ENCODE measurements at regions not wholly inside any gene's neighbourhood (a gene's known extent, or its start where the extent isn't known, plus 50 kb on each side); places are given as distances from the start of the nearest gene placed in this dataset.

DNA sequence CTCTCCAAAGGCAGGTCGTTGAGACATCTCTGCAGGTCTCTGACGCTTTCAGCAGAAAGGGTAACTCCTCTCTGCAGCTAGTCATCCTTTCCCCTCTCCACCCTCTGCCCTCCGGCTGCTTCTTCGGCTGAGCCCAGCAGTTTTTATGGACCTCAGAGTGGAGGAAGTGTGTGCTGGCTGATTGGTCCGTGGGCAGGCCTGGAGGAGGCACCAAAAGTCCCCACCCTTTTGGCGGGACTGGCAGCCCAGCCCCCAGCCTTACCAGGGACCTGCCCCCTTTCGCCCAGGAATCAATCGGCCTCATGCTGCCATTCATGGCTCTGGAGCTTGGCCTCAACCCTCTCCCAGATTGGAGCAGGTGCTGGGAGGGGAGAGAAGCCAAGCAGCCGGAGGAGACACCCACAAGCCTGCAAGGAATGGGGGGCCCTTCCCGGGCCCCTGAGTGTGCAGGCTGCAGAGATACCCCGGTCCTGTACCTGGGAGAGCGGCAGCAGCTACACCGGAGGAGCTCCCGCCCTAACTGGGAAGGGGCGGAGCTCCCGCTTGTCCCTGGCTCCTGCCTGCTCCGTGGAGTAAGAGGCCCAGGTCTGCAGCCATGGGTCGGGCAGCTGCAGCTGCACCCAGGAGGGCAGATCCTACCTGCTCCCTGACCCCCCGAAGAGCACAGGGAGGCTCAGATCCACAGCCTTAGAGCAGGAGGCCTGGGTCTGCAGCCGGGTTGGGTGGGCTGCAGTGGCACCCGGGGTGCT, 170.3 kb upstream of the SOX4 start:
- DNase-seq: no peak

DNA sequence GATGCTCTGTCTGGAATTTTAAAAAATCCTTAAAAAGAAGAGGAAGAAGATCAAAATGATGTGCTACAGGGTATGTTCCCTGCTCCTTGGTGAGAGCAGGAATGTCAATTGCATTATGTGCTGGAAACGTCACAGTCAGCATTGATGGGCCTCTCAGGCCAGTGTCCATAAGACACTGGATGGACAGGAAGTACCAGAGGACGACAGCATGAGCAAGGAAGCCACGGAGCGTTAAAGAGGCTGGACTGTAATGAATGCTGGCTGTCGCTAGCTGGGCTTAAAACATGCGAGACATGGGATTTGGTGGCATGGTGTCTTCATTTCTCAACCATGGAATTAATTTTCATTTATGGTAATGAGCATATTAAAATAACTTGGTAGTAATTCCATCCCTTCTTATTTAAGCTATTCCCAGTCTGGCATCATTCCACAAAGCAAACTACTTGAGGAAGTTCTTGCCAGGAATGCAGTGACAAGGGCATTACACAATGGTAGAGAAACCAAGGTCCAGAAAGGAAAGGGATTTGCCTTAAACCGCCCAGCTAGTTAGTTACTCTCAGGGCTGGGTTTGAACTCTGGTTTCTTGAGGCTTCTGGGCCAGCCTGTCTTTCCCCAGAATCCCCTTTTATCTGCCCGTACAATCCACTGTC, 166.6 kb upstream of the SOX4 start:
- no peak for DNase-seq

DNA sequence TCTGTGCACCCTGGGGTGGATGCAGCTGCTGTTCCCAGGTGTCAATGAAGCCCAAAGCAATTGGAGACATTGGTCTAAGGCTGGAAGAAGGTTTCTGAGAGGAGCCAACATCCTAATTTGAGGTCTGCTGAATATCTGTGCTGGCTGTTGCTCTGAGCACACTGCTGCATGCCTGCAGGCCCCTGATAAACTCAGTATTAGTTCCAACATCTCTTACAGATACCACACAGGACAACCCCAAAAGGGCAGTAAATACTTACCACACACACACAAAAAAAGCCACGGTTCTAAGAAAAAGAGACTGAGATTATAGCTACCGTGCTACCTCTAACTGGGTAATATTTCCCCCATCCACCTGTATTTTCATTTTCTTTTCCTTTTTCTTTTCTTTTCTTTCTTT, 164.3 kb upstream of the SOX4 start:
- DNase-seq: no peak

DNA sequence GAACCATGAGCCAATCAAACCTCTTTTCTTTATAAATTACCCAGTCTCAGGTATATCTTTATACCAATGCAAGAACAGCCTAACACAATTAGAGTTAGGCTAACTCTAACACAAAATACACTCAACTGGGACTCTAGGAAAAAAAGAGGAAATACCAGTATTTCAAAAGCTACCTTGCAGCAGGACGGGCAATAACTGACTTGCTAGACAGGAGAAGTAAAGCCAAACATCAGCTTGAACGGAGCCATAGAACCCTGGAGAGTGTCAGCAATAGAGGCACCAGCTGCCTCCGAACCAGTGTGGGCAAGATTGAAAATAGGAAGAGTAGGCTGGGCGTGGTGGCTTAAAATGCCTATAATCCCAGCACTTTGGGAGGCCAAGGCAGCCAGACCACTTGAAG, 162.0 kb upstream of the SOX4 start:
- no peak for DNase-seq

DNA sequence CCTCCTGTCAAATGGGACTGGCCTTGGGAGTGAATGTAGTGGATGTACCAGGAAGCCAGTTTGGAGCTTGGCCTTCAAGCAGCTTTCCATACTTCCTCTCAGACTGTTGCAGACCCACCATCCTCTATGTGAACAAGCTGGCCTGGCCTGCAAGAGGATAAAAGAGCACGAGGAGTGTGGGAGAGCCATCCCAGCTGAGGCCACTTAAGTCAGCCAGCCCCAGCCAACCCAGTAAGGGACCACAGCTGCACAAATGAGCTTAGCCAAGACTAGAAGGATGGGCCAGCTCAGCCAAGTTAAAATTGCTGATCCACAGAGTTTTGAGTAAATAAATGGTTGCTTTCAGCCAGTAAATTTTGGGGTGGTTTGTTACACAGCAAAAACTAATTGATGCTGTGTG, 156.9 kb upstream of the SOX4 start:
- no peak for DNase-seq

DNA sequence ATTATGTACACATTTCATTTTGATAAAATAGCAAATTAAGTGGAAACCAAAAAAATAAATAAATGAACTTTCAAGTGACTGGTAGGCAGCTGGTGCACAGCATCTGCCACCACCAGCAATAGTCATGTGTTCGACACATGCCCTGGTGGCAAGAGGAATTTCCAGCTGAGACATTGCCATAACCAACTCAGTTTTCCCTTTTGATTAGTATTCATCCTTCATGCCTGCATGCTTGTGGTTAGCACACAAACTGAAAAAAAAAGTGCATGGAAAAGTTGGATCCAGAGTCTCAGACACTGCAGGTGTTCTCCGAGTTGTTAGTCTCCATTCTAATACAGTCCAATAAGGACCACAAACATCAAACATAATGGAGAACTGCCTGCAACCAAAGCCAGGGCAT, 156.0 kb upstream of the SOX4 start:
- no peak for DNase-seq

DNA sequence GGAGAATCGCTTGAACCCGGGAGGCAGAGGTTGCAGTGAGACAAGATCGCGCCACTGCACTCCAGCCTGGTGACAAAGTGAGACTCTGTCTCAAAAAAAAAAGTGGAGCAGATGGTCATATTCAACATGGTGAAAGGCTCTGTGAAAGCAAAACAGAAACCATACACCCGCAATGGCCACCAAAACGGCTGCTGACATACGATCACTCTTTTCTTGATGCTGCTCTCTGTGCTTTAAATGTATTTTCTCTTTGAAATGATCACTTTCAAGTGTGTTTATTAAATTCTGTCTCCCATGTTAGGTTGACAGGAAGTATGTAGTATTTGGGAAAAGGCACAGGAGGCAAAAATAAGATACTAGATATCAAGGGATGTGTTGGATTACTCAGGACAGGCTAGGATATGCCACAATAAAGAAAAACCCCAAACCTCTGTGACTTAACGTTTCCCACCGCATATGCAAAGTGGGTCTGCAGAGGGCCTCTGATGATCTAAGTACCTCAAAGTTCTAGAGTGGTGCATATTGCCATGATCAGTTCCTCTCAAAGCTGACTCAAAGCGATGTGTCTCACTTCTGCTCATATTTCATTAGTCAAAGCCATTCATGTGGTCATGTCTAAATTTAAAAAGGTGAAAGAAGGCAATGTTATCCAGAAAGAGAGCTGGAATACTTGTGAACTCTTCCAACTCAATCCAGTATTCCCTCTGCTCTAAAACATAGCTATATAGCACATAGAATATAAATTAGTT, 155.1 kb upstream of the SOX4 start:
- DNase-seq: no peak

DNA sequence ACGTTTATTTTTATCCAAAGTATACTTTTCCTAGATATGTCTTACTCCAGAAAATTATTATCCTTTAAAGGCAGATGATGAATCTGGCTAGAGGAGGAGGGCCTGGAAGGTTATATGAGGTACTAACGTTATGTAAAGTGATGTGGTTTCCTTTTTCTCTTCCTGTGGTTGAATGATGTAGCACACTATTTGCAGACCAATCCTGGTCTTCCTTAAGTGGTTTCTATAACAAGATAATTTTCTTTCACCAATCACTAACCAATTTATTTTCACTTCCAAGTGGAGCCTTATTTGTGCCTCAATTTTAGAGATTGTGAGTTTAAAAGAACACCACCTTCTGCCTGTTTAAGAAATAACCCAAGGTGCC, 154.6 kb upstream of the SOX4 start:
- no peak for DNase-seq

DNA sequence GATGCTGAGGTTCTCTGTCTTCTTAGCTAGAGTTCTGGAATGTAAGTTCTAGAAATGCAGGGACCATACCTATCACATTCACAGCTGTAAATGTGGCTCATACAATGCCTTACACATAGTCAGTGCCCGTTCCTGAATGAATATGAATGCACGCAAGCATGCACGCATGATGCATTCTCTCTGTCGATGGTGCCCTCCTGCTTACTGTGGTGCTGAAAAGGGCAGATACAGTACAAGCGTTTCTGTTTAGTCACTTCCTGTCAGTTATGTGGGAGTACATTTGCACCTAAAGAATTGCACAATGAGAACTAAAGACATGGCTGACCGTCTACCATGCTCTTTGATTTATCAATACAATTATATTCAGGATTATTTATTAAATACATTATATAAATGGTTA, 152.2 kb upstream of the SOX4 start:
- DNase-seq: no peak

DNA sequence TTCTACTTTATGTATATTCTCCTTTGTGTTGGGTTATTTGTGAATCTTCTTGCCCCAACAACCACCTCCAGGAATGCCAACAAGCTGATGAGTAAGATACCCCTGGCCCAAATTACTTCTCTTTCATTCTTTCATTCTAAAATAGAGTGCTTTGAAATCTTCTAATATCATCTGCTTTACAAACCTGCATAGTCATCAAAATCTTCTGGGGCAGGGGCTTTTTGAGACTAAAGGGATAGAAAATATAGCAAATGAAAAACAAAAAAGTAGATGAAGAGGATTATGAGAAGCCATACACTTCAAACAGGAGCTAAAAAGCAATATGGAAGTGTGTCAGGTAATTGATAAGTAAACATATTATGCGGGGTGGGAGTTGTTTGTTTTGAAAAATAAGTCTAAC, 150.7 kb upstream of the SOX4 start:
- no peak for DNase-seq

DNA sequence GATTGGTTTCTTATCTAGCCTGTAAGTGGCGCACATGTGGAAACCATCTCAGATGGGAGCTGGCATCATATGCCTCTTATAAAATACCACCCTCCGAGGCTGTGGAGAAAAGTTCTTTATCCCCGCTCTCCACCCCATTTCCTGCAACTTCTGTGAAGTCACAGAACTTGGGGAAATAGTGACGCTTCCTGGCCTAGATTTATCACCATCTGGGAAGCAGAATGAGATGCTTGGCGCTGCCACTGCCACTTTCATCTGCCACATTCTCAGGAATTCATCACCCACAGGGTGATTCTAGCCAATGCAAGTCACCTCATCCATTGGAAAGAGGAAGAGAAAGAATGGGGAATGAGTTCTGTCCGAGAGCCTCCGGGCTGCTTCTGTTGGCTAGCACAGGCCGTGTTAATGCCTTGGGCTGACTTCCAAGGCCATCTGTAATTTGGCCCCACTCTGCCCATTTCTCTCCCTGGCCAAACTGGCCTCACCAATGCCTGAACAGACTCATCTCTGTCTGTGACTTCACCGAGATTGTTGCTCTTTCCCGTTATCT, 148.8 kb upstream of the SOX4 start:
- DNase-seq: no peak

DNA sequence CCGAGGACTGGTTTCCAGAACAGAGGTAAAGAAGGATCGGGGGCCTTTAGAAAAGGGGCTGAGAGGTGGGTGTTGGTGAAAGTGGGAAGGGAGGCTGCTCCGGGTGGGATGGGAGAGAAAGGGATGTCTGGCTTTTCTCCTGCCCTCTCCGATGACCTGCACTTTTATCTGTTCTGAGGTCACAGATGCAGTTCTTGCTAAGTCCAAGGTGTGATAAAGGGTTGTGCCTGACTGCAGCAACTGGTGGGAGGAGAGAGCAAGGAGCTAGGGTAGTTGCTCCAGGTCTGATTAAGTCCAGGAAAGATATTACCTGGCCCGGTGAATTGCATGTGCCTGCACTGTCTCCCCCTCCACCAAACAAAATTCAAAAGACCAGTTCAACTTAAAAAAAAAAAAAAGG, 145.6 kb upstream of the SOX4 start:
- DNase-seq: no peak

DNA sequence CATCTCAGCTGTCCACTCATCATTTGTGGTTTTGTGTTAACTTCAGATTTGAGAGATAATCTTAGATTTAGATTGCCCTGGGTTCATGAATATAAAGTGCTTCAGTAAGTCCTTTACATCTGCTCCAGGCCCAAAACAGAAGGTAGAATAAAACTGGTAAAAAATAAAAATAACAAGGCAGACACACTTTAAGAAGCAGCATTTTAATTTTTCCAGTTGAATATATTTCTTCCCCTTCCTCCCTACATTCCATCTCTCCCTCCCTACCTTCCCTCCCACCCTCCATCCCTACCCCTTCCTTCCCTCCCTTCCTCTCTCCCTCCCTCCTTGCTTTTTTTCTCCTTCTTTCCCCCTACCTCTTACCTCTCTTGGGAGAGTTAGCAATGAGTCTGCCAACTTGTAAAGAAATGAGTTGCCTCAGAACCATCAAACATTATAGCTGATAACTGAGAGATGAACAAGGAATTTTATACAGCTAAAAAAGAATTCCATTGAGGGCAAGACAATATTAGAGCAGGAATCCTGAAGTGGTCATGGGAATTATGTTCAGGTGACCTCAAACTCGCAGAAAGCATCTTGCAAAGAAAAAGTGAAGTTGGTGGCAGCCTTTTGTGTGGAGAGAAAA, 145.0 kb upstream of the SOX4 start:
- DNase-seq: no peak

DNA sequence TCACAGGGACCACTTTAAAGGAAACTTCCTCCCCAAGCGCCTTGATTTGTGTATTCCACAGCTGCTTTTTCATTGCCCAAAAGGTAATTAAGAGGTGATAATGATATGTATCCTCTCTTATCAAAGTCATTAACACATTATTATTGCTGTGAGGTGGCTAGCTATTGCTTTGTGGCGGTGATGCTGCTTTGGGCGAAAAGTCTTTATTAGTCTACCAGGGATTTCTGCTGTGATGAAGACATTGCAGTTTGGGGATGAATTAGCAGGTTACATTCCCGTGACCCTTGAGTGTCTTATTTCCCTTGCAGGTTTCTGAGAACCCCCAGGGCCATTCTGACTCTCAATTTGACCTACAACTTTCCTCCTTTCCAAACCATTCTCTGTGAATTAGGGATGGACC, 143.4 kb upstream of the SOX4 start:
- DNase-seq: no peak

DNA sequence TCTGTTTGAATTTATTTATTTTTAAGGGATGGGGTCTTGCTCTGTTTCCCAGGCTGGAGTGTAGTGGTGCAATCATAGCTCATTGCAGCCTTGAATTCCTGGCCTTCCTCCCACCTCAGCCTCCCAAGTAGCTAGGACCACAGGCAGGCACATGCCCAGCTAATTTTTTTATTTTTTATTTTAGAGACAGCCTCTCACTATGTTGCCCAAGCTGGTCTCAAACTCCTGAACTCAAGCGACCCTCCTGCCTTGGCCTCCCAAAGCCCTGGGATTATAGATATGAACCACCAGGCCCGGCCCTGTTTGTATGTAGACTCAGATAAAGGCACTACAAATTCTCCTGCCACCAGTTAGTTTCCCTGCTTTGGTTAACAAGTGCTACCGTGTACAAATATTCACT, 142.9 kb upstream of the SOX4 start:
- no peak for DNase-seq

DNA sequence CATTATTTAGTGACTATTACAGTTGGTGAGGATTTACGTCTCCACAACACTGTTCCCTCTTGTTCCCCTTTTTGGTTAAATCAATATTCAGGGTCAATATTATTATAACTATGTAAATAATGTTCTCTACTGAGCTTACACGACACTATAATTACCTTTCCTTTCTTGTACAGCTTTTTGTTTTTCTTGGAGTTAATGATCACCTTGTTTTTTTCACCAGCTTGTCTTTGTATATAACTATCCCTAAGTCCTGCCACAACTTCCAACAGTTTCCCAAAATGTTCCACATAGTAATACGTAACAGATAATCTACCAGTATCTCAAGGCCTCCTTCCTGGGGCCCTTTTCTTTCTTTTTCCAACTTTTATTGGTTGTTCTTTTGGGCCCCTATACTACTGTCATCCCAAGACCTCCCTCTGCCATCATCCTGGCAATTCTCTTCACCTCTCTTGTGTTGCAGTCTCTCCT, 142.0 kb upstream of the SOX4 start:
- DNase-seq: no peak

DNA sequence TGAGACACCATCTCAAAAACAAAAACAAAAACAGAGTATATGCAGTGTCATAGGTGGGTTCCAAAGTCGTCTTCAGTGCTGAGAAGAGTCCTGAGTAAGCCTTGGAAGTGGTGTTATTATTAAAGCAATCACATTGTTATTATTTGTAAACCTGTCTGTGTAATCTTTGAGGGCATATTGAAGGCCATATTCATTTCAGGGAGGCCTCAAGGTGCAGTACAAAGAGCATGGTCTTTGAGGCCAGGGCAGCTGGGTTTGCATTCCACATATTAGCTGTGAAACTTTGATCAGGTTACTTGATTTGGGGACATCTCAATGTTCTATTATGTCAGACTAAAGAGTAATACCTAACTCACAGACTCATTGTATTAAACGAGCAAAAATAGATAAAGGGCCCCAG, 139.3 kb upstream of the SOX4 start:
- no peak for DNase-seq

DNA sequence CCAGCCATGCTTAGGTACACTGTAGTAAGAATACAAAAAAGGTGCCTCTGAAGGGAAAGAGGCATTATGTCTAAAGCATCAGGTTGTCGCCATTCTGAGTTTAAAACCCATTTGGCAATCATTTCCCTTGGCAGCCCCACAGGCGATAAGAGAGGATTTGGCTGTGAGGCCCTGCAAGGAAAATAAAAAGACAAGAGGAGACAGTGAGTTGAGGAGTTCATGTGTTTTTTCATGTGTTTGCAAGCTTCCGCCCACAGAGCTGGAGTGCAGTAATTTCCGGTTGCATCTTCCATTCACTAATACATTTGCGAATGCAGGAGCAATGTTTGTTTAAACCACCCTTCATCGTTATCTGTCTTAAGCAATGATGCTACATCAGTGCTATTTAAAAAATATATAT, 138.5 kb upstream of the SOX4 start:
- no peak for DNase-seq

DNA sequence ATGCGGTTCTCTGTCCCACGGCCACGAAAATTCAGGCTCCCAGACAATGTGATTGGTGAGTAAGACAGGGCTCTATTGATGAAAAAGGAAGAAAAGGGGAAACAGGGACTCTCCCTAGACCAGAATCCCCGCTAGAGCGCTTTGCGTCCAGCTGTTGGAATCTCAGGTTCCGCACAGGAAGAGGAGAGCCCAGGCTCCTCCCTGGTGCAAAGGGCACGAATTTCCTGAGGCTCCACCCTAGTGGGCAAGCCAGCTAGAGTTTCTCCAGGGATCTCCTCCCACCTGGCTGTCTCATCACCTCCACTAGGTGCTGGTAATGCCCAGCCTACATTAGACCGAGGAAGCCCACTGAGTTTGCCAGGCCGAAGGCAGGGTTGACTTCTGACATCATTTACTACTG, 135.9 kb upstream of the SOX4 start:
- no peak for DNase-seq

DNA sequence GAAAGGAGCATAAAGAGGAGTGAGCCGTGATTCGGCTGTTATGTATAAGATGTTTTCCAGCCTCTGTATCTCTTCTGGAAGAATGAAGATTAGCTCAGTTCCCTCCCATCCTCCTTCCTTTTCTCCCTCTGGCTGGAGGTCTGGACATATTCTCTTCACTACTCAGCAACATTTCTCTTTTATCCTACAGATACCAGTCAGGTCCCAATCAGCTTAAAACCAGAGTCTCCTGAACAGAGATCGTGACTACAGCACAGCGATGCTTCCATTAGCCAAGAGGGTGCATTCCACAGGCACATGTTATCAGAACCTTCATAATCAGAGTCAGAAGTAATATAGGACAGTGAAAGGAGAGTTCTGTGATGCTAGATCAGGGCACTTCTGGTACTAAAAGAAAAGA, 133.9 kb upstream of the SOX4 start:
- DNase-seq: no peak

DNA sequence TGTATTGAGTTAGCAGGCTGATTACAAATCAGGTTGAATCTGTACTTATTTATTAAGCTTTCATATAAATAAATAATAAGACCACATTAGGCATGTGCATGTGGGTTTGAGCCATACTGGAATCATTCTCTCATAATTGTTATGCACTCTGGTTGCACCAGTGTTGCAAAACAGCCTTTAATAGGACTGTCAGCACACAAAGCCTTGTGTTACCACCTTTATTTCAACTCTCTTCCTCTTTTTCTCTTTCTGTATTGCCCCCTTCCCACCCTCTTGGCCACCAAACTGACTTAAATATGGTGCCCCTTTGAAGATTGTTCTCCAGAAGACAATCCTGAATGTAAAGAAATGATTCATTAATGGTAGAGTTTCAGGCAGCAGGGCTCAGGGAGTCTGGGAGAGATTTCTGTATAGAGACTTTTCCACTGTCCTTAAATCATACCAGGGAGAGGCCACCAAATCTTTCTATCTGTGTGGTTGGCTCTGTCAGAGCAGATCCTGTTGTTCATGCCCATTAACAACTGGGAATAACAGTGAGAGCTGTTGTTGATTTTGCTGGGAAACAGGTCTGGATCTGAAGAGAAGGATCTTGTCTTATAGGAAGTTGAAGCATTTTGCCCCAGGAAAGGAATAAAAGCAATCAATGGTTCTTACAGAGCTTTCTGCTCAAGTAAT, 131.6 kb upstream of the SOX4 start:
- no peak for DNase-seq

DNA sequence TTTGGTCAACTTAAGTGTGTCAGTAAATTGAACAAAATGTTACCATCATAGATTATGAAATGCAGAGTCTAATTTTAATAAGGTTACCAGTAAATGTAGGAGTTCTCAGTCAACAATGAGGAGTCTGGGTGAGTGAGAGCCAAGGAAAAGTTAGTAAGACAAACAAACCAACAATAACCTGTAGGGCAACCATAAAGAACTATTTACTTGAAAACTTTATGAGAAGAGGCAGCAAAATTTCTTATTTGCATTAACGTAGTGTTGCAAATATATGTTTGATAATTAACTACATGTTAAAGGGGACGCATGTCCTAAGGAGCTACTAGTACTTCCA, 131.1 kb upstream of the SOX4 start:
- DNase-seq: no peak
